IPS DF 6.9 (cell line): ENCODE measurements at regions not wholly inside any gene's neighbourhood (a gene's known extent, or its start where the extent isn't known, plus 50 kb on each side); places are given as distances from the start of the nearest gene placed in this dataset.

Source experiments
- DNase-seq: peaks from one replicate; pipeline ENCODE4 v3.0.0-alpha.2; 2013; ENCODE audit warnings: low read depth, low spot score
- H3K27ac ChIP-seq: one replicate; pipeline ENCODE4 v1.5.1; 2013; ENCODE audit warnings: low read length, control low read depth
- H3K27me3 ChIP-seq: 2 replicates; pipeline ENCODE4 v1.6.1; 2013; ENCODE audit warnings: mild to moderate bottlenecking, low read length; ENCODE audit not compliant: control insufficient read depth, insufficient read depth
- H3K36me3 ChIP-seq: 2 replicates; pipeline ENCODE4 v1.6.1; 2013; ENCODE audit warnings: low read length; ENCODE audit not compliant: control insufficient read depth, insufficient read depth
- H3K4me1 ChIP-seq: 2 replicates; pipeline ENCODE4 v1.6.1; 2013; ENCODE audit warnings: low read length; ENCODE audit not compliant: control insufficient read depth, insufficient read depth
- H3K4me3 ChIP-seq: 2 replicates; pipeline ENCODE4 v1.5.1; 2013; ENCODE audit warnings: mild to moderate bottlenecking, low read length
- H3K9me3 ChIP-seq: 2 replicates; pipeline ENCODE4 v1.6.1; 2013; ENCODE audit warnings: low read length, inconsistent platforms; ENCODE audit not compliant: control insufficient read depth, insufficient read depth
- WGBS: extraction: QIAGEN DNeasy Blood & Tissue Kit; methylation state at CpG from one replicate; pipeline ENCODE4 v1.1.7; 2013; ENCODE audit warnings: mixed read lengths, missing lambda C conversion rate; ENCODE audit not compliant: insufficient read length, insufficient coverage; 5-methylcytosine and 5-hydroxymethylcytosine counted together

- Histone ChIP-seq H3K4me3 (no peak overlapping the region), H3K27ac (no peak overlapping the region), H3K9me3 (no peaks in the 10 kb centered on the region), H3K4me1 (no peaks in the 10 kb centered on the region), H3K36me3 (no peaks in the 10 kb centered on the region), H3K27me3 (no peaks in the 10 kb centered on the region)
- no CpG with 5 or more reads among the region's 2 CpGs for WGBS
- no peak for DNase-seq
These were observed 62.7 kb upstream of the ARID2 start for GRCh38 chr12:45666816-45667215.

GRCh38 chr12:45667761-45668160 is 61.7 kb upstream of the ARID2 start:
- no peak for DNase-seq
- Histone ChIP-seq H3K27me3 (no peaks in the 10 kb centered on the region), H3K4me3 (no peak overlapping the region), H3K4me1 (no peaks in the 10 kb centered on the region), H3K9me3 (no peaks in the 10 kb centered on the region), H3K36me3 (no peaks in the 10 kb centered on the region), H3K27ac (no peak overlapping the region)
- WGBS, result no CpG with 5 or more reads among the region's 2 CpGs

GRCh38 chr12:45668641-45669040 is 60.9 kb upstream of the ARID2 start:
- Histone ChIP-seq H3K9me3 (no peaks in the 10 kb centered on the region), H3K36me3 (no peaks in the 10 kb centered on the region), H3K4me1 (no peaks in the 10 kb centered on the region), H3K27ac (no peak overlapping the region), H3K27me3 (no peaks in the 10 kb centered on the region), H3K4me3 (no peak overlapping the region)
- WGBS, result no CpG with 5 or more reads among the region's 1 CpG
- DNase-seq, result no peak

GRCh38 chr12:45669093-45669492 is 60.4 kb upstream of the ARID2 start:
- Histone ChIP-seq H3K27ac (no peak overlapping the region), H3K27me3 (no peaks in the 10 kb centered on the region), H3K9me3 (no peaks in the 10 kb centered on the region), H3K36me3 (no peaks in the 10 kb centered on the region), H3K4me1 (no peaks in the 10 kb centered on the region), H3K4me3 (no peak overlapping the region)
- WGBS, result no CpG with 5 or more reads among the region's 1 CpG
- DNase-seq, result no peak

- H3K27ac ChIP-seq, result no peak overlapping the region
- no peak overlapping the region for H3K4me3 ChIP-seq
- WGBS, result no CpG with 5 or more reads among the region's 2 CpGs
- no peaks in the 10 kb centered on the region for H3K36me3 ChIP-seq
- no peaks in the 10 kb centered on the region for H3K4me1 ChIP-seq
- H3K27me3 ChIP-seq, result no peaks in the 10 kb centered on the region
- H3K9me3 ChIP-seq, result no peaks in the 10 kb centered on the region
- DNase-seq, result no peak
These were observed 59.7 kb upstream of the ARID2 start for GRCh38 chr12:45669792-45670191.

- DNase-seq, result no peak
- Histone ChIP-seq H3K27ac (no peak overlapping the region), H3K4me1 (no peaks in the 10 kb centered on the region), H3K9me3 (no peaks in the 10 kb centered on the region), H3K4me3 (no peak overlapping the region), H3K36me3 (no peaks in the 10 kb centered on the region), H3K27me3 (no peaks in the 10 kb centered on the region)
- no CpG with 5 or more reads among the region's 5 CpGs for WGBS
These were observed 59.0 kb upstream of the ARID2 start for GRCh38 chr12:45670346-45671065.

GRCh38 chr12:45671254-45671653 is 58.3 kb upstream of the ARID2 start:
- H3K36me3 ChIP-seq, result no peaks in the 10 kb centered on the region
- H3K9me3 ChIP-seq, result no peaks in the 10 kb centered on the region
- H3K4me3 ChIP-seq, result no peak overlapping the region
- no CpG with 5 or more reads among the region's 3 CpGs for WGBS
- no peak overlapping the region for H3K27ac ChIP-seq
- no peaks in the 10 kb centered on the region for H3K4me1 ChIP-seq
- no peak for DNase-seq
- H3K27me3 ChIP-seq, result no peaks in the 10 kb centered on the region

GRCh38 chr12:45674181-45674977 is 55.1 kb upstream of the ARID2 start:
- DNase-seq, result no peak
- no peaks in the 10 kb centered on the region for H3K36me3 ChIP-seq
- H3K9me3 ChIP-seq, result no peaks in the 10 kb centered on the region
- H3K27me3 ChIP-seq, result no peaks in the 10 kb centered on the region
- H3K4me1 ChIP-seq, result no peaks in the 10 kb centered on the region
- no peak overlapping the region for H3K4me3 ChIP-seq
- H3K27ac ChIP-seq, result no peak overlapping the region
- no CpG with 5 or more reads among the region's 6 CpGs for WGBS

- Histone ChIP-seq H3K27me3 (no peaks in the 10 kb centered on the region), H3K4me3 (no peak overlapping the region), H3K27ac (no peak overlapping the region), H3K4me1 (no peaks in the 10 kb centered on the region), H3K36me3 (no peaks in the 10 kb centered on the region), H3K9me3 (no peaks in the 10 kb centered on the region)
- no peak for DNase-seq
- no CpG with 5 or more reads among the region's 2 CpGs for WGBS
These were observed 54.0 kb upstream of the ARID2 start for GRCh38 chr12:45675534-45675933.
